Mesendoderm (in vitro differentiated cells): ENCODE measurements at regions not wholly inside any gene's neighbourhood (a gene's known extent, or its start where the extent isn't known, plus 50 kb on each side); places are given as distances from the start of the nearest gene placed in this dataset.

Experiments used
- DNase-seq: peaks from one replicate; pipeline ENCODE4 v3.0.0; 2013
- H2AK5ac ChIP-seq: 2 replicates; pipeline ENCODE4 v1.6.1; 2013; ENCODE audit warnings: low read length, inconsistent platforms
- H2BK120ac ChIP-seq: 2 replicates; pipeline ENCODE4 v1.6.1; 2013; ENCODE audit warnings: low read depth, mild to moderate bottlenecking, low read length, moderate library complexity, mixed read lengths
- H2BK15ac ChIP-seq: replicated peaks from 2 replicates; pipeline ENCODE4 v1.6.1; 2013; ENCODE audit warnings: low read depth, mild to moderate bottlenecking, moderate library complexity
- H2BK5ac ChIP-seq: 2 replicates; pipeline ENCODE4 v1.6.1; 2013; ENCODE audit warnings: low read length, inconsistent platforms
- H3K18ac ChIP-seq: 2 replicates; pipeline ENCODE4 v1.6.1; 2013; ENCODE audit warnings: mild to moderate bottlenecking, low read length, mixed read lengths
- H3K23ac ChIP-seq: one replicate; pipeline ENCODE4 v1.6.1; 2013; ENCODE audit warnings: low read length
- H3K27ac ChIP-seq: 2 replicates; pipeline ENCODE4 v1.5.1; 2013; ENCODE audit warnings: low read depth, mild to moderate bottlenecking, inconsistent platforms, low read length, moderate library complexity
- H3K27me3 ChIP-seq: 2 replicates; pipeline ENCODE4 v1.6.1; 2013; ENCODE audit warnings: low read length, control low read depth, mild to moderate bottlenecking, inconsistent platforms; ENCODE audit not compliant: insufficient read depth, poor library complexity
- H3K36me3 ChIP-seq: 2 replicates; pipeline ENCODE4 v1.6.1; 2013; ENCODE audit warnings: low read length, inconsistent platforms; ENCODE audit not compliant: control insufficient read depth, insufficient read depth
- H3K4ac ChIP-seq: one replicate; pipeline ENCODE4 v1.6.1; 2013; ENCODE audit warnings: low read depth, mild to moderate bottlenecking, low read length, moderate library complexity
- H3K4me1 ChIP-seq: 2 replicates; pipeline ENCODE4 v1.6.1; 2013; ENCODE audit warnings: low read depth, low read length, inconsistent platforms; ENCODE audit not compliant: control insufficient read depth
- H3K4me2 ChIP-seq: 2 replicates; pipeline ENCODE4 v1.6.1; 2013; ENCODE audit warnings: low read length
- H3K4me3 ChIP-seq: 2 replicates; pipeline ENCODE4 v1.5.1; 2013; ENCODE audit warnings: mild to moderate bottlenecking, low read length
- H3K56ac ChIP-seq: one replicate; pipeline ENCODE4 v1.6.1; 2013; ENCODE audit warnings: low read length
- H3K79me1 ChIP-seq: 2 replicates; pipeline ENCODE4 v1.6.1; 2013; ENCODE audit warnings: low read length, inconsistent platforms
- H3K79me2 ChIP-seq: 2 replicates; pipeline ENCODE4 v1.6.1; 2013; ENCODE audit warnings: mild to moderate bottlenecking, low read length; ENCODE audit not compliant: control insufficient read depth, insufficient read depth
- H3K9ac ChIP-seq: 2 replicates; pipeline ENCODE4 v1.6.1; 2013; ENCODE audit warnings: low read length, inconsistent platforms
- H4K5ac ChIP-seq: one replicate; pipeline ENCODE4 v1.6.1; 2013; ENCODE audit warnings: low read length
- H4K8ac ChIP-seq: one replicate; pipeline ENCODE4 v1.6.1; 2013; ENCODE audit warnings: low read depth, mild to moderate bottlenecking, control low read depth, low read length, moderate library complexity
- WGBS: extraction: QIAGEN DNeasy Blood & Tissue Kit; methylation state at CpG from one replicate; pipeline ENCODE4 v1.1.7; 2013; ENCODE audit warnings: low lambda C conversion rate, missing lambda C conversion rate; ENCODE audit not compliant: insufficient coverage; ENCODE audit errors: extremely low coverage; 5-methylcytosine and 5-hydroxymethylcytosine counted together

GRCh38 chr12:32946504-32947131 lies 50.0 kb upstream of the PKP2 start:
- Histone ChIP-seq H3K79me2 (no peaks in the 10 kb centered on the region), H2BK120ac (no peak overlapping the region), H3K4ac (no peak overlapping the region), H3K4me2 (no peak overlapping the region), H2BK15ac (no peak overlapping the region), H3K23ac (no peak overlapping the region), H2AK5ac (no peak overlapping the region), H3K27me3 (no peaks in the 10 kb centered on the region), H2BK5ac (no peak overlapping the region), H3K18ac (no peak overlapping the region), H4K8ac (no peak overlapping the region), H3K4me1 (no peaks in the 10 kb centered on the region), H3K79me1 (no peaks in the 10 kb centered on the region), H3K36me3 (no peaks in the 10 kb centered on the region), H3K9ac (no peak overlapping the region), H4K5ac (peak overlapping the region; percentile 24), H3K56ac (no peak overlapping the region), H3K27ac (no peak overlapping the region), H3K4me3 (no peak overlapping the region)
- DNase-seq, result no peak
- WGBS, result no CpG with 5 or more reads among the region's 6 CpGs
